RWPE2 (cell line): ENCODE measurements at regions not wholly inside any gene's neighbourhood (a gene's known extent, or its start where the extent isn't known, plus 50 kb on each side); places are given as distances from the start of the nearest gene placed in this dataset.

Experiments used
- ATAC-seq: fragments of 200-7000 bp; cut with Tn5 transposase; 3 replicates; pipeline ENCODE4 v1.9.1; 2021; ENCODE audit warnings: low read depth
- DNase-seq: peaks from one replicate; pipeline ENCODE4 v3.0.0-alpha.2; 2020; ENCODE audit warnings: low spot score
- H3K27ac ChIP-seq: fragments of 450-650 bp; 2 replicates; pipeline ENCODE4 v1.5.1; 2017; ENCODE audit warnings: mild to moderate bottlenecking; ENCODE audit not compliant: poor library complexity, severe bottlenecking
- H3K27me3 ChIP-seq: fragments of 250-450 bp; sonication (Bioruptor Pico); 2 replicates; pipeline ENCODE4 v1.5.1; 2021; ENCODE audit warnings: mild to moderate bottlenecking, moderate library complexity; ENCODE audit not compliant: insufficient read depth, poor library complexity, severe bottlenecking
- H3K36me3 ChIP-seq: fragments of 250-450 bp; sonication (Bioruptor Pico); 2 replicates; pipeline ENCODE4 v1.5.1; 2020; ENCODE audit warnings: low read depth, mild to moderate bottlenecking, moderate library complexity
- H3K4me1 ChIP-seq: fragments of 250-450 bp; sonication (Bioruptor Pico); 2 replicates; pipeline ENCODE4 v1.5.1; 2021; ENCODE audit warnings: mild to moderate bottlenecking, moderate library complexity; ENCODE audit not compliant: insufficient read depth, poor library complexity, severe bottlenecking
- H3K4me3 ChIP-seq: fragments of 250-450 bp; sonication (Bioruptor Pico); 2 replicates; pipeline ENCODE4 v1.5.1; 2021; ENCODE audit warnings: mild to moderate bottlenecking, moderate library complexity; ENCODE audit not compliant: severe bottlenecking
- H3K9me3 ChIP-seq: fragments of 250-450 bp; sonication (Bioruptor Pico); 2 replicates; pipeline ENCODE4 v1.5.1; 2021; ENCODE audit warnings: mild to moderate bottlenecking, moderate library complexity; ENCODE audit not compliant: severe bottlenecking
- CTCF ChIP-seq: fragments of 450-650 bp; IDR thresholded peaks from one replicate; pipeline ENCODE4 v1.5.1; 2017; ENCODE audit warnings: mild to moderate bottlenecking, moderate library complexity; ENCODE audit not compliant: poor library complexity, severe bottlenecking

- no peak overlapping the region for H3K27ac ChIP-seq
- H3K36me3 ChIP-seq = no peaks in the 10 kb centered on the region
- DNase-seq (no peak), ATAC-seq (no peak)
- H3K27me3 ChIP-seq = no peaks in the 10 kb centered on the region
- no peaks in the 10 kb centered on the region for H3K4me1 ChIP-seq
- no peaks in the 10 kb centered on the region for H3K9me3 ChIP-seq
- no peak overlapping the region for H3K4me3 ChIP-seq
- TF ChIP-seq CTCF = no peak
Measured at GRCh38 chr3:181582619-181583018, 129.1 kb upstream of the SOX2 start.

DNA sequence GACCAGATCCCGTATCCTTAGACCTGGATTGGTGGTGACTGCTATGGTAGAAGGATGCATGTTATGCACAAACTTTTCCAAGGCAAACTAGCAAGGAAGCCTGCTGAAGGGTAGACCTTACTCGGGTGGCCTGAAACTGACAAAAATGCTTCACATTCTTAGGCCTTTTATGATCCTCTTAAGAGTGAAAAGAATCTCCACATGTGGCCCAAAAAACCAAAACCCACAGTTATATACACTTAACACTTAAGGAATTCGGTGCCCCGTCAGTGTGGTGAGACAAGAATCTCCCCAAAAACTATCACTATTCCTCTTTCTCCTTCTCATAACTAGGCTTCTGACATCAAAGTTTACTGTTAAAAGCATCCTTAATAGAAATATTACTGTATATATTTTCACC is 130.1 kb upstream of the SOX2 start:
- no peak for ATAC-seq
- Histone ChIP-seq H3K9me3 (no peaks in the 10 kb centered on the region), H3K27me3 (no peaks in the 10 kb centered on the region), H3K36me3 (no peaks in the 10 kb centered on the region), H3K4me3 (no peak overlapping the region), H3K27ac (no peak overlapping the region), H3K4me1 (no peaks in the 10 kb centered on the region)
- TF ChIP-seq CTCF = no peak
- DNase-seq = no peak

DNA sequence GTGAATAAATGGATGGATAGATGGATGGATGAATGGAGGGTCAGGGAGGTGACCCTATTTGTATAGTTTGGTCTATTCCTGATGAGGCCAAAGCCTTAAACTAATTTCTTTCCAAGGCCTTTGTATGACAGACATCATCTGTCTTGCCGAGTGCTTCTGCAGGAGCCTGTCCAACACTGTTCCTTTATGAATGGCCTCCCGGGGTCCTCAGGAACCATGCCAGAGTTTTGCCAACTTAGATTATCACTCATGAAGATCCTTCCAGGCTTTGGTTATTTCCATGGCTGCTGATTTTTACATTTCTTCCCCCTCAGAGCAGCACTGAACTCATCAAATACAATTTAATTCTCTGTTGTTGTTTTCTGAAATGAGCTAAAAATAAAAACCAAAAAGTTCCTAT is 133.0 kb upstream of the SOX2 start:
- H3K4me1 ChIP-seq = no peaks in the 10 kb centered on the region
- H3K36me3 ChIP-seq = no peaks in the 10 kb centered on the region
- TF ChIP-seq CTCF = no peak
- DNase-seq (no peak), ATAC-seq (no peak)
- no peaks in the 10 kb centered on the region for H3K9me3 ChIP-seq
- no peak overlapping the region for H3K27ac ChIP-seq
- H3K4me3 ChIP-seq = no peak overlapping the region
- no peaks in the 10 kb centered on the region for H3K27me3 ChIP-seq

DNA sequence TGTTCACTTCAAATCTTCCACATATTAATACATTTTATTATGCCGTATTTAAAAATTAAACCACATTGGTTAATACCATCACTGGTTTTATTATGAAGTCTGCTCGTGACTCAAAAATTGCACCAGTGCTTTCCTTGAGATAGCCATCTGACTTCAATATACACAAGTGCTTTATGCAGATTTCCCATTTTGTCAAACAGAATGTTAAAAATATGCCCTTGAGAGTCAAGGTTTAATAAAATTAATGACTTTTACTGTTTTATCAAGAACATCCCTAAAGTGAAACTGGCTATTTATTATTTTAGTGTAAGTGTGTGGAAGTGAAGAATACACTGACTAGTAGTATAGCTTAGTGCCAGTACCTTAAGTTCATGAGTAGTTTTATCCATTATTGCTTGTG is 139.3 kb upstream of the SOX2 start:
- no peaks in the 10 kb centered on the region for H3K9me3 ChIP-seq
- H3K4me3 ChIP-seq = no peak overlapping the region
- H3K27ac ChIP-seq = no peak overlapping the region
- ATAC-seq (no peak), DNase-seq (no peak)
- peaks cover 15% of the 10 kb centered on the region for H3K4me1 ChIP-seq
- no peaks in the 10 kb centered on the region for H3K27me3 ChIP-seq
- no peak for TF ChIP-seq CTCF
- H3K36me3 ChIP-seq = no peaks in the 10 kb centered on the region

DNA sequence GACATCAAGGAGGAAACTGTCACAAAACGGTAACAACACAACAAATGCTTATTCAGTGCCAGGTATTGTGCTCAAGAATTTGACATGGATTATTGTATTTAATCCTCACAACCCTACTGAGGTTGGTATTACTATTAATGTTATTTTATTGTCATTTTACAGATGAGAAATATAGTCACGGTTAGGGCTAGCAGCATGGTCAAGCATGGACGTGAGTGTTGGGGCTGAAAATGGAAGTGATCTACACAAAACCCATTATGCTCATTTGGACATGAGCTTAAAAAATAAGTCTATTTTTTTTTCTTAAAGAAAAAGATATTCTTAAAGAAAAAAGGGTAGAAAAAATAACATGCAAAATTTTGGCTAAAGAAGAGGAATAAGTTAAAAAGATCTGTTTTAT is 141.3 kb upstream of the SOX2 start:
- Histone ChIP-seq H3K27ac (no peak overlapping the region), H3K36me3 (no peaks in the 10 kb centered on the region), H3K4me1 (peaks cover 20% of the 10 kb centered on the region), H3K4me3 (no peak overlapping the region), H3K9me3 (no peaks in the 10 kb centered on the region), H3K27me3 (no peaks in the 10 kb centered on the region)
- ATAC-seq (no peak), DNase-seq (no peak)
- no peak for TF ChIP-seq CTCF
